Activated CD4-positive, alpha-beta T cell treated with anti-CD3 and anti-CD28 coated beads for 4 hours (primary cell): ENCODE measurements at regions not wholly inside any gene's neighbourhood (a gene's known extent, or its start where the extent isn't known, plus 50 kb on each side); places are given as distances from the start of the nearest gene placed in this dataset.
"Not testable (repeated sequence)": the region's sequence is repeated elsewhere in the genome, so short reads cannot be mapped to it uniquely, and the experiment has no call there.

ENCODE experiments used
- DNase-seq, 2 donors: peaks; one replicate each; pipeline ENCODE4 v3.0.0-alpha.2; 2020

DNA sequence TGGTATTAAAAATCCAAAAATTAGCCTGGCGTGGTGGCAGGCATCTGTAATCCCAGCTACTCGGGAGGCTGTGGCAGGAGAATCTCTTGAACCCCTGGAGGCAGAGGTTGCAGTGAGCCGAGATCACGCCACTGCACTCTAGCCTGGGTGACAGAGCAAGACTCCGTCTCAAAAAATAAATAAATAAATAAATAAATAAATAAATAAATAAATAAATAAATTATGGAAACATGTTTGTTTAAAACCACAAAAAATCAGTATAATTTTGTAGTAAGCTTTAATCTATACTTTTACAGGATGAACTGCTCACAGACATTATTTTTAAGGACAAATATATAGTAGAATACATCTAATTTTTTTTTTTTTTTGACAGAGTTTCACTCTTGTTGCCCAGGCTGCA is 521.3 kb upstream of the ATXN7L3B start:
- DNase-seq, result not testable (repeated sequence)

DNA sequence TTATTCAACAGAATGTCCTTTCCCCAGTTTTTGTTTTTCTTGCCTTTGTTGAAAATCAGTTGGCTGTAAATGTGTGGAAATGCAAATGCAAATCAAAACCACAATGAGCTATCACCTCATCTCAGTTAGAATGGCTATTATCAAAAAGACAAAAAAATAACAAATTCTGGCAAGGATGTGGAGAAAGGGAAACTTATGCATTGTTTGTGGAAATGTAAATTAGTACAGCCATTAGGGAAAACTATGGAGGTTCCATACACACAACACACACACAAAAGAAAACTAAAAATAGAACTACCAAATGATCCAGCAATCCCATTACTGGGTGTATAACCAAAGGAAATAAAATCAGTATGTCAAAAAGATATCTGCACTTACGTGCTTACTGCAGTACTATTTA is 518.8 kb upstream of the ATXN7L3B start:
- DNase-seq, result no peak

DNA sequence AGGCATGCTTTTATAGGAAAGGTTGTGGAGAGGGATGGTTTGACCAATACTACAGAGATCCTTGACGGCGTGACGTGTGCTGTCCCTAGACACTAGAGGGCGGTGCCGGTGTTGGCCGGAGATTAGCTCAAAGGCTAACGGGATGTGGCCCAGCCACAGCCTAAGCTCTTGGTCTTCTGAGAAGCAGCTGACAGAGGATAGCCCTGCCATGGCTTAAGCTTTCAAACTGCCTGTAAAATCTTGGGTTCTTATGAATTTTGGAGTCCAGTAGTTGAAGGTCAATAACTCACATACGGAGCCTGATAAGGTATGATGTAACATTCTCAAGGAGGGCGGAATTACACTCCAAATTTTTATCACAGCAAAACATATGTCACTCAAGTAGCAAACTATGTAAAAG is 515.7 kb upstream of the ATXN7L3B start:
- peak in 1 of 2 donors; percentile 1 for DNase-seq

DNA sequence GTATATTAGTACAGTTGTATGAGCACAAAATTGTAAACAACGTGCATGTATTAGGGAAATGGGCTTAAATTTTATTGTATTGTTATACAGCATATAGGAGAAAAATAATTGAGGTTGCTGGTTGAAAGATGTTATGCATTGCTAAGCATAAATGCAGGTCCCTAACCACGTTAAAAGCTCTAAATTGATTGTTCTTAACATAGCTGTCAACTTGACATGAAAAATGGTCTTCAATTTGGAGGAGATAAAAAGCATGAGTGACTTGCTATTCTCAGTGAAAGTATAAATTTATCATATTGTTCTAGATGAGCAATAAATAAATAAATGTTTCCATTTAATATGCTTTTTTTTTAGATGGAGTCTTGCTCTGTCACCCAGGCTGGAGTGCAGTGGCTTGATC is 506.6 kb upstream of the ATXN7L3B start:
- no peak for DNase-seq

DNA sequence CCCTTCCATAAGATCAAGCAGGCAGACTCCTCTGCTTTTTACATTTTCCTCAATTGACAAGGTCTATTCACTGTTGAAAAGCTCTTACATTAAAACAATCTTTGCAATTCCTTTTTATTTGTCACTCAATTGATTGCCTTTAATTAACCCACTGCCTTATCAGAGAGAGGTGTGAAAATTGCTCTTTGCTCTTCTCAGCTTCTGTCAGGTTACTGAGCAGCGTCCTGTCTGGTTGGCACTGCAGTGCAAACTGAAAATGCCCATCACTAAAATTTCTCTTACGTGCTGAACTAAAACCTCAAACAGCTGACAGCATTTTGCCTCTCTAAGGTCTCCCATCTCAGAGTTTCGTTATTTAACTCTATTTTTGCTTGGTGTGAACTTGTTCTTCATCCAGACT is 504.1 kb upstream of the ATXN7L3B start:
- DNase-seq, result no peak

DNA sequence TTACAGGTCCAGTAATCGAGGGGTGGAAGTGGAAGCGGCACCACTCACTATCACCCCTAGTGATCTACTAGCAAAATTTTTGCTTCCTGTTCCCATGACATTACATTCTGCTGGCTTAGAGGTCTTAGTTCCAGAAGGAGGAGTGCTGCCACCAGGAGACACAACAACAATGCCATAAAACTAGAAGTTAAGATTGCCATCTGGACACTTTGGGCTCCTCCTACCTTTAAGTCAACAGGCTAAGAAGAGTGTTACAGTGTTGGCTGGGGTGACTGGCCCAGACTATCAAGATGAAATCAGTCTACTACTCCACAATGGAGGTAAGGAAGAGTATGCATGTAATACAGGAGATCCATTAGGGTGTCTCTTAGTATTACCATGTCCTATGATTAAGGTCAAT is 498.5 kb upstream of the ATXN7L3B start:
- not testable (repeated sequence) for DNase-seq

DNA sequence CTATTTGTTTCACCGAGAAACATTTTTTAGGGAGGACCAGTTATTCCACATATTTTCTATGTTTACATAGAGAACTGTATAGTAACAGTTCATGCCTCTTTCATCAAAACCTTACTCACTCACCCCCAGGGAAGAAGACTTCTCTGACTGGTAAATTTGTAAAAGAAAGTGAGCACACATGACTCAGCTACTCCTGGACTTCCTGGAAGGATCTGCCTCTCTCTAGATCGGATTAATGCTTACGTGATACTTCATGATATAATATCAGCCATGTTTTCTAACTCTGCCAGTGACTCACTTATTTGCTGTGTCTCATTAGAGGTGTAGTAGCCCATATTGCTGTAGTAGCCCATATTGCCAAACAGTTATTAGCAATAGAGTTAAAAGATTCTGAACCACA is 494.3 kb upstream of the ATXN7L3B start:
- no peak for DNase-seq

DNA sequence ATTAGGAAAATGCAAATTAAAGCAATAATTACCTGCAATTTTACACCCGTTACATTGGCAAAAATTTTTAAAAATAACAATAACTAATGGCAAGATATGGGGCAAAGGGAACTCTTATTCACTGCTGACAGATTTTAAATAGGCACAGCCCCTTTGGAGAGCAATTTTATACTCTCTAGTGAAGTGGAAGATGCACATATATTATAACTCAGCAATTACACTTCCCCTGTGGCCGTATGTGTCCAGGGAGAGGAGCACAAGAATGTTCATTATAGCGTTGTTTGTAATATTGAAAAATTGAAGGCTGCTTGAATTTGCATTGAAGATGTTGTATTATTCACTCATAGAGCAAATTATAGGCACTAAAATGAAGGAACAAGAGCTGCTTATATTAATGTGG is 488.3 kb upstream of the ATXN7L3B start:
- no peak for DNase-seq

DNA sequence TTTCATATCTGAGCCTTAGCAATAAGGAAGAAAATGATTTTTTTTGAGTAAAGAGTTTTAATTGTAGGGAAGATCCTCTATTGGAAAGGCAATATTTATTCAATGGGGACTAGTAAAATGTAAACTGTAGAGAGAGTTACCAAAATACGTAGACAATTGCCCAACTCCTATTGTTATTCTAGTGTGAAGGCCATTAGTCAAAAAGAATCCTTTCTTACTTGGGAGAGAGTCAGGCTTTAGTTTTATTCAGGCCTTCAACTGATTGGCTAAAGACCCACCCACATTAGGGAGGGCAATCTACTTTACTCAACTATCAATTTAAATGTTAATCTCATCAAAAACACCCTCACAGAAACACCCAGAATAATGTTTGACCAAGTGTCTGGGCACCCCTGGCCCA is 485.8 kb upstream of the ATXN7L3B start:
- DNase-seq, result no peak

DNA sequence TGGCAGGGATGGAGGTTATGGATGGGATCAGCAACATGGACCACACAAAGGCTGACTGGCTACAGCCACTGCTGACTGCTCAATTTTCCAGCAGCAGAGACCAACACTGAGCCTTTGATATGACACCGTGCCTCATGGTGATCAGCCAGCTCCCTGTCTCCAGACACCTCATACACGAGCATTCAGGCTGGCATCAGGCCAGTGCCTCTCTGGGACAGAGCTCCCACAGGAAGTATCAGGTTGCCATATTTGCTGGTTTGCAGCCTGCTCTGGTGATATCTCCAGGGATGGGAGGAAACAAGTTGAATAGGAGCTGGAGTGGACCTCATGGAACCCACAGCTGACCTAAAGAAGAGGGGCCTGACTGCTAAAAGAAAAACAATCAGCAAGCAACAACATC is 471.2 kb upstream of the ATXN7L3B start:
- no peak for DNase-seq

DNA sequence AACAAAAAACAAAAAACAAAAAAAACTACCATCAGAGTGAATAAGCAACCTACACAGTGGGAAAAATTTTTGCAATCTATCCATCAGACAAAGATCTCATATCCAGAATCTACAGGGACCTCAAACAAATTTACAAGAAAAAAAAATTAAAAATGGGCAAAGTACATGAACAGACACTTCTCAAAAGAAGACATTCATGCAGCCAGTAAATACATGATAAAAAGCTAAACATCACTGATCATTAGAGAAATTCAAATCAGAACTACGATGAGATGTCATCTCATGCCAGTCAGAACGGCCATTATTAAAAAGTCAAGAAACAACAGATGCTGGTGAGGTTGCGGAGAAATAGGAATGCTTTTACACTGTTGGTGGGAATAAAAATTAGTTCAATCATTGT is 466.5 kb upstream of the ATXN7L3B start:
- DNase-seq, result no peak

DNA sequence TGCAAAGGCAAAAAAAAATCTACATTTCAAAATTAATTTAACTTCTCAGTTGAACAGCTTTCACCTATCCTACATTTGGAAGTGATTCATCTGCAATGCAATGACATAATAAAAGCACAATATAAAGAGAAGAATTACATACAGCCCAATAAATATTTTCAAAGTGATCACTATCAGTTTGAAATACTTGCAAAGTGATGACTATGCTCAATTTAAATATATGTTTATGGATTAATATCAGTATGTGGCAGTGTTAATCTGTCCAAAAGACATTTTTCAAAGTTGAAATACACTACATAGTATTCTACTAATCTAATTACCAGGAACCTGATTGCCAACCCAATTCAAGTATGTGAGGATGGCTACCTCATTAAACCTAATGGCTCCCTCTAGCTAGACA is 460.7 kb upstream of the ATXN7L3B start:
- DNase-seq, result no peak

DNA sequence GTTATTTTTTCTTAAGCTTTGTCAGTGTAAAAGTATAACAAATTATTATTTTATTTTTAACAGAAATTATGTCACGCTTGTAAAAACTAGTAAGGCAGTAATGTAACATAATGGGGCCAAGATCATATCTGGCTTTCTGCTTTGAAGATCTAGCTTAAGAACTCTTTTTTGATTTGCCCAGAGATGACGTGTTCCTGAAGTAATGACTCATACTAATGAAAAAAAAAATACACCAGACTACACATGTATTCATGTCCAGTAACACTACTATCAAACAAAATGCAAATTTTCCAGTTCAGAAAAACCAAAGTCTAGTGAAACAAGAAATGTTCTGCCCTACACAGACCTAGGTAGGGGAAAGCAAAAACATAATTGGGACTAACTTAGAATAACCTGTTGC is 432.2 kb upstream of the ATXN7L3B start:
- no peak for DNase-seq

DNA sequence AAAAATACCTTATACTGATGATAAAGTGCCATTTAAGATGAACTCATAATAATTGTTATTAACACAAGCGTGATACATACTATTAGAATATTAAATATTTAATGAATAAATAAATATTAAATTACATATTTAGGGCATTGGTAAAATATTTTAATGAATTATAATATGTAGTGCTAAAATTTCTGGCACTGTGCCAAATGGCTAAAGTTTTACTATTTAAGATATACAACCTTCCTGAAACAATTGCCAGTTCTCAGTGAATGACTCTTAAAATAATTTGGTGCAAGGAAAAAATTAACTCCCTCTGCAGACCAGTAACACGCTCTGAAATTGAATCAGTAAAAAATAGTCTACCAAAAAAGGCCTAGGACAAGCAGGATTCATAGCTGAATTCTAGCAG is 428.9 kb upstream of the ATXN7L3B start:
- no peak for DNase-seq

DNA sequence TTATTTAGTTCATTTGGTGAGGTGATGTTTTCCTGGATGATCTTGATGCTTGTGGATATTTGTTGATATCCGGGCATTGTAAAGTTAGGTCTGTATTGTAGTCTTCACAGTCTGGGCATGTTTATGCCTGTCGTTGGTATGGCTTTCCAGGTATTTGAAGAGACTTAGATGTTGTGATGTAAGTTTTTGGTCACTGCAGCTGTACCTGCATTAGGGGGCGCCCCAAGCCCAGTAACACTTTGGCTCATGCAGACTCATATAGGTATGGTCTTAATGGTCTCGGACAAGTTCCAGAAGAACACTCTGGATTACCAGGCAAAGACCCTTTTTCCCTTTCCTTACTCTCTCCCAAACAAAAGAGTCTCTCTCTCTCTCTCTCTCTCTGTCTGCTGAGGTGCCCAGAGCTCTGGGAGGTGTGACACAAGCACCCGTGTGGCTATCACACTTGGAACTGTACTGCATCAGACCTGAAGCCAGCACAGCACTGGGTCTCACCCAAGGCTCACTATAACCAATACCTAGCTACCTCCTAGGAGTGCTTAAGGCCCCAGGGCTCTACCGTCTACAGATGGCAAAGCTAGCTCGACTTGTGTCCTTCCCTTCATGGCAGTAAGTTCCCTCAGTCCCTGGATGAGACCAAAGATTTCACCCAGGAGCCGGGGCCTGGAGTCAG is 425.8 kb upstream of the ATXN7L3B start:
- no peak for DNase-seq

DNA sequence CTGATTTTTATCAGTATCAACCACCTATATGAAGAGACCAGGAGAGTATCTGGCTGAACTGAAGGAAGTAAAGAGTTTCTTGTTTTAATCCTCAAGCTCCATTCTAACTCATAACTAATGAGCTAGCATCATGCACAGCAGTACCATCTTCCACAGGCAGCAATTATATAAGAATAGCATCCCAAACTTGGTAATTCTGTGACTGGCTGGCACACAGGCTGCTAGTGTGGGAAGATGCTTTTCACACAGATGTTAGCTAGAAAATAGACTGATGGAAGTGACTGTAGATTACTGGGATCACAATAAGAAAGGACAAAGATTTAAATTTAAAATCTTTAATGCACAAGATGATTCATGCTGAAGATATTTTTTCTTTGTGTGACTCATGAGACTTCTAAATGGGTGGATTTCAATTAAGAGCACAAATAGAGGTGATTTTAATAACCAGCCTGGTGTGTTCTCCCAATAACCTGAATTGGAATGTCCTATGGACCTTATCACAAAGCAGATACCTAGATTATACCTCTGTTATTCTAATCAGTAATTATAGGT is 417.7 kb upstream of the ATXN7L3B start:
- no peak for DNase-seq

DNA sequence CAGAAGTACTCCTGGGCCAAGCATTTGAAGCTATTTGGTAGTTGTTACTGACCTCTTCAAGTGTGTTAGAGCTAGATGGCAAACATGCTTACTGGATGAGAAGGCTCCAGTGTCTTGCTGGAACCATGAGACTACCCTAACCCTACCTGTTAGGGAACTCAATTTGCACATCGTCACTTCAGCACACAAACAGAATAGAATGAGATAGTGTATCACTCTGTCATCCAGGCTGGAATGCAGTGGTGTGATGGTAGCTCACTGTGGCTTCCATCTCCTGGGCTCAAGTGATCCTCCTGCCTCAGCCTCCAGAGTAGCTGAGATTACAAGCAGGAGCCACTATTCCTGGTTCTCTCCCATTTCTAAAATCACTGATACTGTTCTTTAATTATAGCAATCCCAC is 417.0 kb upstream of the ATXN7L3B start:
- DNase-seq, result no peak

DNA sequence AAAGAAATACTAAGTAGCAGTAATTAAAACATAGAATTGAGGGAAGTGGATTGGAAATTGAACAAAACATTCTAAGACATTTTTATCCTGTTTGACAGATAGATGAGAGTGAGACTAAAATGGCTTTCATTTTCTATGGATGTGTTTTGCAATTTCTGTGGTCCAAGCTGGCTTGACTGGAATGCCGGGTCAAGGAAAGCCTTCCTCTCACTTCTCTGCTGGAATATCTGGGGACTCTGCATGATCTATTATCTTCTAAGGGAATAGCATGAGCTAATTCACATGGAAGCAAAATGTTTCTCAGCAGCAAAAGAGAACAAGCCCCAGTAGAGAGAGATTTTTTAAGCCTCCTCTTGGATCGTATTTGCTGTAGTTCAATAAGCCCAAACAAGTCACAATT is 407.9 kb upstream of the ATXN7L3B start:
- DNase-seq, result no peak

DNA sequence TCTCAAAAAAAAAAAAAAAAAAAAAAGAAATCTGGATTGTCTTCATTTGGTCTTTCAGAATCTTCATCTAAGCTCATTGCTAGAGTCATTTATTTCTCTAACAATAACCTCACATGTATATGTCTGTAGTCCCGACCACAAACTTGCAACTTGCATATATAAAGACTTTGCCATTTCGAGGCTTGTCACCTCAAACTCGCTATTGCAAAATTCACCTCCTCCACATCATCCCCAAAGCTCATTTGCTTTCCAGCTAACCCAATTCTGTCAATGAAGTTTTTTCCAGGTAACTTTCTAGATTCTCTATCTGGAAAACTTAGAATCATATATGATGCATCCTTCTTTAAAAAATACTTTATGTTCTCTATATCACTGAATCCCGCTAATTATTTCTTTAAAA is 393.2 kb upstream of the ATXN7L3B start:
- no peak for DNase-seq

DNA sequence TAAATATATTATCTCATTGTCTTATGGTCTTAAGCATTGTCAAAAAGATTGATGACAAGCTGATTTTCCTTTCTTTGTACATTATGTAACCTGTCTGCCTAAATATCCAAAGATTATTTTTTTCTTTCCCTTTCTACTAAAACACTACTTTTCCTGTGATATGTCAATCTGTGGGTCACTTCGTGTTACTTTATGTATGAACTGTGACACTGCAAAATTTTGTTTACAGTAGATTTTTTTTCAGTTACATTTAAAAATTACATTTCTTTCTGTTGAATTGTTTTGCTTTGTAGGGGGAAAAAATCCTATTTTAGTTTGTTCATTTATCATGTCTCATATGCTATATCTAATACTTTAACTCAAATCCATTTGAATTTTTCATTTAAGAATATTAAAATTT is 392.3 kb upstream of the ATXN7L3B start:
- DNase-seq, result no peak

DNA sequence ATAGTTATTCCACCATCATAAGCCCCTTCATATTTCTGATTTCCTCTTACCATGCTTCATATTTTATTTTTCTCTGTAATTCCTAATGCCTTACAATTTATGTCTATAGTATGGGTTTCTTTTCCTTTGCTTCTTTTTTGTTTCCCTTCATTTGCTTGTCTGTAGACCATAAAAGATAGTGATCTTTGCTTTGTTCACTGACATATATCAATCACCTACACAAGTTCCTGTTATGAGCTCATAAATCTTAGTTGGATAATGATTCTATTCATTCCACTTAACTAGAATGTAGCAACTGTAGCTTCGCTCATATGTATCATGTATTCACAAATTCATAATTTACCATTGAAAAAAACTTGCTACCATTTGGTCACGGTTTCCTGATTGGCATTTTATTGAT is 388.8 kb upstream of the ATXN7L3B start:
- DNase-seq, result no peak

DNA sequence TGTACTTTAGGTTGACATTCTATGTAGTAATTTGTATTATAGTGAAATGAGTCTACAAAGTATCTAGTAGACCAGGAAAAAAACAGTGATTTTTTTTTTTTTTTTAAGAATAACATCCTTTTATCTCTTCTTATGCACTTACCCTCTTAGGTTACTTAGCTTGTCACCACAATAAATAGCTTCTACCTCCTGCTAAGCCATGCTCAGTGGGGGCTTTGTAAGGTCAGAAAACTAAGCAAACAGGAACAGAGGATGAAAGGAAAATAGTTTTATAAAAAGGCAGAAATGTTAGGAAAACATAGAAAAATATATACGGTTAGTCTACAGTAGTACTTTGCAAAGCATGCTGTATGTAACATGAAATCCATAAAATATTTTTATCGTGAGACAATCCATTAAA is 385.3 kb upstream of the ATXN7L3B start:
- DNase-seq, result no peak

DNA sequence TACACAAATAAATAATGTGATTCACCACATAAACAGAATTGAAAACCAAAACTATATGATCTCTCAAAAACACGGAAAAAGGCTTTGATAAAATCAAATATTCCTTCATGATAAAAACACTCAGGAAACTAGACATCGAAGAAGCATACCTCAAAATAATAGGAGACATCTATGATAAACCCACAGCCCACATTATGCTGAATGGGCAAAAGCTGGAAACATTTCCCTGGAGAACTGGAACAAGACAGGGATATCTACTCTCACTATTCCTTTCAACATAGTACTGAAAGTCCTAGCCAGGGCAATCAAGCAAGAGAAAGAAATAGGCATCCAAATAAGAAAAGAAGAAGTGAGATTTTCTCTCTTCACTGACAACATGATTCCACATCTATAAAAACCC is 371.5 kb upstream of the ATXN7L3B start:
- DNase-seq, result no peak

DNA sequence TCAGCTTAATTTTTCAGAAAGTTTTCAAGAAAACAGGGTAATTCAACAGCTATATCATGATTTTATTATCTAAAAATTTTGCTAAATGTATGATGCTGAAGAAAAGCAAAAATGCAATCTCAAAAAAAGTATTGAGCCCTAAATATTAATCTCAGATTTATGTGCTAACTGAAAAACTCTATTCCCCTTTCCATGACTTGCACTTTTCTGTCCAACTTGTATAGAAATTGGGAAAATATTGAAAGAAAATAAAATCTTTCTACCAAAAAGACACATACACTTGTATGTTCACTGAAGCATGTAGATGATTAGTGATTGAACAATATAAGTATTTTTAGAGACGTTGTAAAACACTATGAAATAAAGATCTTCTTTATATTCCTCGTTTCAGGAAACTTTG is 368.0 kb upstream of the ATXN7L3B start:
- no peak for DNase-seq
